ENCODE measurements at regions not wholly inside any gene's neighbourhood (a gene's known extent, or its start where the extent isn't known, plus 50 kb on each side); places are given as distances from the start of the nearest gene placed in this dataset.

GRCh38 chr10:128519581-128519980, 393.4 kb upstream of the MKI67 start:
- H3F3A ChIP-seq (ENCODE audit: insufficient read depth, low read length, poor library complexity, severe bottlenecking): no peaks in the 10 kb centered on the region
- no peaks in the 10 kb centered on the region for H3K27me3 ChIP-seq (ENCODE audit: insufficient read depth, low read depth, low read length)
- H3K79me2 ChIP-seq (replicated peaks; ENCODE audit: insufficient read depth, low read length): no peaks in the 10 kb centered on the region
- no peak overlapping the region for H3K27ac ChIP-seq (ENCODE audit: low read length)
- no peaks in the 10 kb centered on the region for H3K36me3 ChIP-seq (ENCODE audit: insufficient read depth, low read length)
- no peak for TF ChIP-seq SMC3 (conservative IDR thresholded peaks at IDR 0.05; ENCODE audit: poor library complexity)
- no peak for TF ChIP-seq EZH2 (IDR thresholded peaks at IDR 0.05; ENCODE audit: borderline replicate concordance, insufficient read depth, low read length, poor library complexity, severe bottlenecking)
- TF ChIP-seq MXI1 (conservative IDR thresholded peaks at IDR 0.05; ENCODE audit: poor library complexity, severe bottlenecking): no peak
- no peak for TF ChIP-seq REST (IDR thresholded peaks at IDR 0.05; ENCODE audit: borderline replicate concordance)
- no peak for TF ChIP-seq EP300 (conservative IDR thresholded peaks at IDR 0.05; ENCODE audit: poor library complexity, severe bottlenecking)
- TF ChIP-seq POLR2AphosphoS5 (IDR thresholded peaks at IDR 0.05): no peak
- TF ChIP-seq CTCF (IDR thresholded peaks at IDR 0.05; ENCODE audit: poor library complexity, severe bottlenecking): no peak
- H3K9me3 ChIP-seq (ENCODE audit: low read length): no peaks in the 10 kb centered on the region
- H4K20me1 ChIP-seq (ENCODE audit: insufficient read depth): no peaks in the 10 kb centered on the region
- H2AFZ ChIP-seq (ENCODE audit: low read depth, low read length): no peak overlapping the region
- H3K4me2 ChIP-seq (ENCODE audit: low read length): no peak overlapping the region
- H3K4me3 ChIP-seq (ENCODE audit: low read length): no peak overlapping the region
- no peak overlapping the region for H3K9ac ChIP-seq (ENCODE audit: low read length)
- H3K9me2 ChIP-seq (ENCODE audit: insufficient read depth, low read length): no peaks in the 10 kb centered on the region

- Histone ChIP-seq H3K27me3 (ENCODE audit: insufficient read depth, low read depth, low read length) (no peaks in the 10 kb centered on the region), H3K79me2 (replicated peaks; ENCODE audit: insufficient read depth, low read length) (no peaks in the 10 kb centered on the region), H3K9me3 (ENCODE audit: low read length) (no peaks in the 10 kb centered on the region), H3K9me2 (ENCODE audit: insufficient read depth, low read length) (no peaks in the 10 kb centered on the region), H2AFZ (ENCODE audit: low read depth, low read length) (no peak overlapping the region), H3K9ac (ENCODE audit: low read length) (no peak overlapping the region), H3F3A (ENCODE audit: insufficient read depth, low read length, poor library complexity, severe bottlenecking) (no peaks in the 10 kb centered on the region), H3K4me2 (ENCODE audit: low read length) (no peak overlapping the region), H3K36me3 (ENCODE audit: insufficient read depth, low read length) (no peaks in the 10 kb centered on the region), H3K27ac (ENCODE audit: low read length) (no peak overlapping the region), H3K4me3 (ENCODE audit: low read length) (no peak overlapping the region), H4K20me1 (ENCODE audit: insufficient read depth) (no peaks in the 10 kb centered on the region)
- no peak for TF ChIP-seq POLR2AphosphoS5 (IDR thresholded peaks at IDR 0.05)
- no peak for TF ChIP-seq CTCF (IDR thresholded peaks at IDR 0.05; ENCODE audit: poor library complexity, severe bottlenecking)
- TF ChIP-seq EP300 (conservative IDR thresholded peaks at IDR 0.05; ENCODE audit: poor library complexity, severe bottlenecking): no peak
- no peak for TF ChIP-seq TAF1 (IDR thresholded peaks at IDR 0.05; ENCODE audit: low read depth)
- TF ChIP-seq SMC3 (conservative IDR thresholded peaks at IDR 0.05; ENCODE audit: poor library complexity): no peak
- TF ChIP-seq RAD21 (conservative IDR thresholded peaks at IDR 0.05): no peak
- no peak for TF ChIP-seq REST (IDR thresholded peaks at IDR 0.05; ENCODE audit: borderline replicate concordance)
- no peak for TF ChIP-seq MXI1 (conservative IDR thresholded peaks at IDR 0.05; ENCODE audit: poor library complexity, severe bottlenecking)
- no peak for TF ChIP-seq EZH2 (IDR thresholded peaks at IDR 0.05; ENCODE audit: borderline replicate concordance, insufficient read depth, low read length, poor library complexity, severe bottlenecking)
Measured at GRCh38 chr10:128520211-128520815, 394.1 kb upstream of the MKI67 start.
